BLaER1 treated with 17β-estradiol and CSF1 and Interleukin-3, amounts not matched to agents 10 nM and 100 nM (cell line): ENCODE measurements at regions not wholly inside any gene's neighbourhood (a gene's known extent, or its start where the extent isn't known, plus 50 kb on each side); places are given as distances from the start of the nearest gene placed in this dataset.
A peak's percentile ranks its signal among the peaks of the same experiment; 100 is the strongest.
"Not testable (repeated sequence)": the region's sequence is repeated elsewhere in the genome, so short reads cannot be mapped to it uniquely, and the experiment has no call there.

ENCODE experiments used
- H3K27ac ChIP-seq, 11 experiments: shearing (Covaris generic); formaldehyde crosslinking; 2 replicates each; pipeline ENCODE4 v1.8.1; 2022
- H3K27me3 ChIP-seq, 11 experiments: shearing (Covaris generic); formaldehyde crosslinking; 2 replicates each; pipeline ENCODE4 v1.8.1; 2022
- H3K36me3 ChIP-seq, 11 experiments: shearing (Covaris generic); formaldehyde crosslinking; 2 replicates each; pipeline ENCODE4 v1.8.1; 2022
- H3K4me1 ChIP-seq, 10 experiments: shearing (Covaris generic); formaldehyde crosslinking; 2 replicates each; pipeline ENCODE4 v1.8.1; 2022
- H3K4me2 ChIP-seq, 11 experiments: shearing (Covaris generic); formaldehyde crosslinking; 2 replicates each; pipeline ENCODE4 v1.8.1; 2022
- H3K4me3 ChIP-seq, 10 experiments: shearing (Covaris generic); formaldehyde crosslinking; 2 replicates each; pipeline ENCODE4 v1.8.1; 2022
- H3K9ac ChIP-seq, 11 experiments: shearing (Covaris generic); formaldehyde crosslinking; 2 replicates each; pipeline ENCODE4 v1.8.1; 2022
- H3K9me3 ChIP-seq, 11 experiments: shearing (Covaris generic); formaldehyde crosslinking; replicated peaks in 1 of 11; 2 replicates each; pipeline ENCODE4 v1.8.1; 2022
- H4K20me1 ChIP-seq, 11 experiments: shearing (Covaris generic); formaldehyde crosslinking; 2 replicates each; pipeline ENCODE4 v1.8.1; 2022
- Cebpa-rat ChIP-seq, 11 experiments: shearing (Covaris generic); IDR thresholded peaks; 2 replicates each; pipeline ENCODE4 v1.8.1; 2022

DNA sequence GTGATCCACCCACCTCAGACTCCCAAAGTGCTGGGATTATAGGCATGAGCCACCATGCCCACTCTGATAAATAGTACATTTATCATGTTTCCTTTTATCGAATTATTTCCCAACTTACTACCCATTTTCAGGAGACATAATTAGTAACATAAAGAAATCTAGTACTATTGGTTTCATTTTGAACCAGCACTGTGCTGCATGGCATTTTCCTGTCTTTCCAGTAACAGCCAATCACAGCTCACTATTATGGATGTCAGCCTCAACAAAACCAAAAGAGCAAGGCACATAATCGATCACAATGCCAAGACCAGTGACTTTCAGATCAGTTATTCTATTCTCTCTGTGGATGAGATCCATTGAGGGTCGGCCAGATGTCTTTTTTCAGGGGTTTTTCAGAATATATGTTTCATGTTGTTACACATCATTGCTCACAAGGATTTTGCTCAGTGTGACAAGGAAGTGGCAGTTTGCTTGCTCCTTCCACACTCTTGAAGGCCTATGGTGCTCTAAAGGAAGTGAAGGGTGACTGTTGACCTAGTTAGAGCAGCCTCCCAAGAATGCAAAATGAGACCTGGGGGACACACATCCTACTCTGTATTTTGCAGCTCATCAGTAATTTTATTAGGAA, 233.4 kb downstream of the KCNRG start:
- Histone ChIP-seq H3K4me2 (peak overlapping the region; percentile 61 to 91 (median 73)), H3K4me3 (peak overlapping the region in 4 of 10 experiments; percentile 5 to 28 (median 19); a peak in 5 of 20 replicates), H3K27ac (peak overlapping the region in 10 of 11 experiments; percentile 10 to 92 (median 81); a peak in 19 of 22 replicates), H4K20me1 (no peaks in the 10 kb centered on the region), H3K9me3 (peaks cover 12 to 39% (median 27%) of the 10 kb centered on the region in 11 experiments; a peak in 21 of 22 replicates), H3K9ac (peak overlapping the region in 8 of 11 experiments; percentile 38 to 72 (median 63); a peak in 16 of 22 replicates), H3K36me3 (peaks cover 0 to 14% (median 0%) of the 10 kb centered on the region in 11 experiments; a peak in 1 of 22 replicates), H3K4me1 (peaks cover 49 to 81% (median 65%) of the 10 kb centered on the region in 10 experiments), H3K27me3 (no peaks in the 10 kb centered on the region)
- no peak for TF ChIP-seq Cebpa-rat (IDR thresholded peaks at IDR 0.05)

DNA sequence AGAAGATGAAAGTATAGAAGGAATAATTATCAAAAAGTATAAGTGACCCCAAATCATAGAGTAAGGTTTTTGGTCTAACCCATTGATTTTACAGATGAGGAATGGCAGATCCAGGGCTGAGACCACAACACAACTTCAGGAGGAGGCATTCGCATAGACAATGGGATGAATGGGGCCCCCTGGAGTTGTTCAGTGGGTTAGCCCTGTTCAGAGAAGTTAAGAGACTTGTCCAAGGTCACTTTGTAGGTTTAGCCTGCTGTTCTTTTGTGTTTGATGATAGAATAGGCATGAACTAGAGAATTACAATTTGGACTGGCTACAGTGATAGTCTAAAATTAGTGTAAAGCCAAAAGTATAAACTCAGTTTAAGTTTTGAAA, 233.9 kb downstream of the KCNRG start:
- TF ChIP-seq Cebpa-rat (IDR thresholded peaks at IDR 0.05), result no peak
- Histone ChIP-seq H3K4me2 (peak overlapping the region; percentile 61 to 91 (median 73)), H3K27ac (peak overlapping the region in 10 of 11 experiments; percentile 10 to 92 (median 81); a peak in 19 of 22 replicates), H4K20me1 (no peaks in the 10 kb centered on the region), H3K4me3 (peak overlapping the region in 3 of 10 experiments; percentile 5 to 28 (median 17); a peak in 3 of 20 replicates), H3K9me3 (peaks cover 12 to 39% (median 27%) of the 10 kb centered on the region in 11 experiments; a peak in 21 of 22 replicates), H3K27me3 (no peaks in the 10 kb centered on the region), H3K36me3 (peaks cover 0 to 14% (median 0%) of the 10 kb centered on the region in 11 experiments; a peak in 1 of 22 replicates), H3K4me1 (peaks cover 45 to 76% (median 60%) of the 10 kb centered on the region in 10 experiments), H3K9ac (peak overlapping the region in 8 of 11 experiments; percentile 38 to 72 (median 63); a peak in 15 of 22 replicates)

DNA sequence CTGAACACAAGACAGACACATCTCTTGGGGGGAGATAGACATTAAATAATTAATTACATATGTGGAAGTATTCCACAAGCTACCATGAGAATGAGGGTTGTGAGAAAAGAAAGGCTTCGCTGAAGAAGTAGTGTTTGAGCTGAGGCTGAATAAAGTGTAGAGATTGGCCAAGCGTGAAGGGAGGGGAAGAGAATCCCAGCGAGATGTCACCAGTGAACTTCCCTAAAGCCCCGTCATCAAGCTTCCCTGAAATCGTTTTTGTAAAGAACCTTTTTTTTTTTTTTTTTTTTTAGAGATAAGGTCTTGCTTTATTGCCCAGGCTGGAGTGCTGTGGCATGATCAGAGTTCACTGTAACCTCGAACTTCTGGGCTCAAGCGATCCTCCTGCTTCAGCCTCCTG, 235.2 kb downstream of the KCNRG start:
- H3K4me2 ChIP-seq, result peak overlapping the region; percentile 61 to 91 (median 73)
- no peak for TF ChIP-seq Cebpa-rat (IDR thresholded peaks at IDR 0.05)
- H4K20me1 ChIP-seq, result no peaks in the 10 kb centered on the region
- peak overlapping the region in 10 of 11 experiments; percentile 34 to 92 (median 81); a peak in 19 of 22 replicates for H3K27ac ChIP-seq
- H3K36me3 ChIP-seq, result peaks cover 0 to 14% (median 0%) of the 10 kb centered on the region in 11 experiments; a peak in 1 of 22 replicates
- H3K27me3 ChIP-seq, result no peaks in the 10 kb centered on the region
- 0 out of 20 replicates have a peak overlapping the region, but pooled peaks of 1 of the 10 experiments have one; percentile 28 for H3K4me3 ChIP-seq
- H3K9me3 ChIP-seq, result peaks cover 12 to 39% (median 27%) of the 10 kb centered on the region in 11 experiments; a peak in 21 of 22 replicates
- peaks cover 32 to 69% (median 52%) of the 10 kb centered on the region in 10 experiments for H3K4me1 ChIP-seq
- peak overlapping the region in 8 of 11 experiments; percentile 5 to 72 (median 40); a peak in 9 of 22 replicates for H3K9ac ChIP-seq

DNA sequence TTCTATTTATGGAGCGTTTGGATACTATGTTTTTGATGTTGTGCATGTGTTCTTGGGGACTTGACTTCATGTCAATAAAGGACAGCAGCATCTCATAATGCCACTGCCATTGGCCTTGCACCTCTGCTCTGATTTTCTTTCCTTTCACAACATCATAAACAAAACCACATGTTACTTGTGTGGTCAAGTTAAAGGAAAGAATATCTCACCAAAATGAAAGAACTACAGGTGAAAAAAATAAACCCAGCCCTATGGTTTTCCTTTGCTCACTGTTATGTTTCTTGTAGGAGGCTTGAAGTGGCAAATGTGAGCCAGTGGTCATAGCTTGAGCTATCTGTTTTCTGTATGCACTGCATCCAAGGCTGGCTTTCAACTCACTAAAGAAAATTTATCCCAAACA, 240.4 kb downstream of the KCNRG start:
- Histone ChIP-seq H3K27ac (no peak overlapping the region), H3K9ac (no peak overlapping the region), H4K20me1 (no peaks in the 10 kb centered on the region), H3K36me3 (peaks cover 0 to 7% (median 0%) of the 10 kb centered on the region in 11 experiments; a peak in 1 of 22 replicates), H3K4me3 (no peak overlapping the region), H3K4me2 (peak overlapping the region in 6 of 11 experiments; percentile 15 to 32 (median 26); a peak in 11 of 22 replicates), H3K27me3 (no peaks in the 10 kb centered on the region), H3K9me3 (peaks cover 3 to 30% (median 12%) of the 10 kb centered on the region in 11 experiments; a peak in 13 of 22 replicates), H3K4me1 (peaks cover 2 to 41% (median 27%) of the 10 kb centered on the region in 10 experiments)
- no peak for TF ChIP-seq Cebpa-rat (IDR thresholded peaks at IDR 0.05)

DNA sequence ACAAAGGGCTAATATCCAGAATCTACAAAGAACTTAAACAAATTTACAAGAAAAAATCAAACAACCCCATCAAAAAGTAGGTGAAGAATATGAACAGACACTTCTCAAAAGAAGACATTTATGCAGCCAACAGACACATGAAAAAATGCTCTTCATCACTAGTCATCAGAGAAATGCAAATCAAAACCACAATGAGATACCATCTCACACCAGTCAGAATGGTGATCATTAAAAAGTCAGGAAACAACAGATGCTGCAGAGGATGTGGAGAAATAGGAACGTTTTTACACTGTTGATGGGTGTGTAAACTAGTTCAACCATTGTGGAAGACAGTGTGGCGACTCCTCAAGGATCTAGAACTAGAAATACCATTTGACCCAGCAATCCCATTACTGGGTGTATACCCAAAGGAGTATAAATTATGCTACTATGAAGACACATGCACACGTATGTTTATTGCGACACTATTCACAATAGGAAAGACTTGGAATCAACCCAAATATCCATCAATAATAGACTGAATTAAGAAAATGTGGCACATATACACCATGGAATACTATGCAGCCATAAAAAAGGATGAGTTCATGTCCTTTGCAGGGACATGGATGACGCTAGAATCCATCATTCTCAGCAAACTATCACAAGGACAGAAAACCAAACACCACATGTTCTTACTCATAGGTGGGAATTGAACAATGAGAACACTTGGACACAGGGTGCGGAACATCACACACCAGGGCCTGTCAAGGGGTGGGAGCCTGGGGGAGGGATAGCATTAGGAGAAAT, 241.5 kb downstream of the KCNRG start:
- peaks cover 3 to 30% (median 12%) of the 10 kb centered on the region in 11 experiments; a peak in 13 of 22 replicates for H3K9me3 ChIP-seq
- not testable (repeated sequence) for H3K9ac ChIP-seq, H3K4me3 ChIP-seq, H3K27ac ChIP-seq, H4K20me1 ChIP-seq, H3K36me3 ChIP-seq, H3K27me3 ChIP-seq
- H3K4me2 ChIP-seq, result peak overlapping the region in 1 of 11 experiments; percentile 29; a peak in 3 of 22 replicates
- peaks cover 0 to 31% (median 18%) of the 10 kb centered on the region in 10 experiments; a peak in 11 of 20 replicates for H3K4me1 ChIP-seq

DNA sequence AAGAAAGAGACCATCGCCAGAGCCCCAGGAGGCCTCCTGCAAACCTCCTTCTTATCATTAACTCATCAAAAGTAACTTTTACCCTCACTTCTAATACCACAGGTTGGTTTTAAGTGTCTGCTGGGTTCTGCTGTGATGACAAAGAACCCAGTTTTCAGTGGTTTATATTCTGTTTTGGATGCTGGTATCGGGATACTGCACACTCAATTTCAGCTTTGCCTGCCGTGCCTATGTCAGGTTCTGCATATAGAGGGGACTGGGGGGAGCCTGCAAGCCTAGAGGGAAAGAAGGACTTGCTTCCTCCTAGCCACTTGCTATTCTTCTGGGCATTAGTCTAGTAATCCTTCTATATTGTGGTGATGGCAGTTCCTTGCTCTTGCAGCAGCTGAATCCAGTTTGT, 242.4 kb downstream of the KCNRG start:
- no peak overlapping the region for H3K9ac ChIP-seq
- H3K27me3 ChIP-seq, result no peaks in the 10 kb centered on the region
- no peaks in the 10 kb centered on the region for H4K20me1 ChIP-seq
- H3K4me3 ChIP-seq, result no peak overlapping the region
- H3K4me1 ChIP-seq, result peaks cover 0 to 28% (median 18%) of the 10 kb centered on the region in 10 experiments; a peak in 11 of 20 replicates
- no peak for TF ChIP-seq Cebpa-rat (IDR thresholded peaks at IDR 0.05)
- no peaks in the 10 kb centered on the region for H3K36me3 ChIP-seq
- H3K9me3 ChIP-seq, result peaks cover 1 to 26% (median 9%) of the 10 kb centered on the region in 11 experiments; a peak in 13 of 22 replicates
- H3K4me2 ChIP-seq, result peak overlapping the region in 5 of 11 experiments; percentile 20 to 58 (median 49); a peak in 11 of 22 replicates
- H3K27ac ChIP-seq, result no peak overlapping the region

DNA sequence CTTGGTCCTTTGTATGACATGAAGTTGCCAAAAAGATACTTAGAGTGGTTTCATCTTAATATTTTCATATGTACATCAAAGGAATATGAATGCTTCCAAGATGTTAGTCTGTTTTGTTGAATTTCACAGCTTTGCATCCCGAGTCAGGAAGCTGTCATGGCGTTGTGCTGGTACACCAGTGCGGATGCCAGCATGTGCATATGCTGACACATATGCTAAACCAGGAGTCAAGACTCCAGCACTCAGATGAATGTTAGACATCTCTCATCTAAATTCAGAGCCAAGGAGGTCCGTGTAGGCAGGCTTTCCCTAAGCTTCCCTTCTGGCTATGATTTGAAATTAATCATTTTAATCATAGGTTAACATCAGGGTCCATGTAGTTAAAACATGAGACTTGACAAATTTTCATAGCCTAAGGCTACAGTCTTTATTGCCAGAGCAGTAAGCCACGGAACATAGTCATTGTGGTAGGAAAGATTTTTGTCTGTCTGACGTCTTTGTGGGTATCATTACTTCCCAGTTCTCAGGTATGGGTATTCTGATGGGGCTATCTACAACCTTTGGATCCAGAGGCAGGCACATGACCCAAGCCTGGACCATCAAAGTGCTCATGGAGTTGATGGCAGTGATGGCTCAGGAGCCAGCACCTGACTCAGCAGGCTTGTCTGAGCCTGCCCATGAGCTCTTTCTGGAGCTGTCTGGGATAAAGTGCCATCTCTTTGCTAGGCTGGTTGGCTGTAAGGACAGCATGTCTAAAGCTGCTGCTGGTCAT, 246.1 kb downstream of the KCNRG start:
- no peak overlapping the region for H3K4me2 ChIP-seq
- no peaks in the 10 kb centered on the region for H3K36me3 ChIP-seq
- TF ChIP-seq Cebpa-rat (IDR thresholded peaks at IDR 0.05), result no peak
- H3K9me3 ChIP-seq, result peaks cover 0 to 15% (median 3%) of the 10 kb centered on the region in 11 experiments; a peak in 6 of 22 replicates
- H3K4me3 ChIP-seq, result no peak overlapping the region
- no peaks in the 10 kb centered on the region for H3K27me3 ChIP-seq
- no peak overlapping the region for H3K27ac ChIP-seq
- H3K4me1 ChIP-seq, result peaks cover 4 to 22% (median 15%) of the 10 kb centered on the region in 10 experiments; a peak in 15 of 20 replicates
- no peaks in the 10 kb centered on the region for H4K20me1 ChIP-seq
- no peak overlapping the region for H3K9ac ChIP-seq

DNA sequence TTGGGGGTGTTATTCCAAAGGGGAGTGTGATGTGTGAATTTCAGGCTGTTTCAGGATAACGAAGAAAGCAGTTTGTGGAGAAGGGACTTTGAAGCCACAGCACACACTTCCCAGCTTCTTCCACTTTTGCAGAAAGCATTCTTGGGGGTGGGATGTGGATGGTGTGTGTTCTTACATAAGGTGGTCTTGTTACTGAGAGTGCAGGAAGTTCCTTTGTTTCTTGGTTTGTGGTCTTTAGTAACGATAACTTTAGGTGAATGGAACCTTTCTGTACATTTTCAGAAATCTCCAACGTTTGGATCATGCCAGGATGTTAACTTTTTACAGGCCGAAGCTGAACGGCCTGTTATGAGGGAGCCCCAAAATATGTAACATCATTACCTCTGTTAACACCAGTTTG, 251.8 kb downstream of the KCNRG start:
- Histone ChIP-seq H3K27me3 (no peaks in the 10 kb centered on the region), H3K36me3 (no peaks in the 10 kb centered on the region), H3K4me3 (no peak overlapping the region), H3K9ac (no peak overlapping the region), H3K4me2 (peak overlapping the region in 4 of 11 experiments; percentile 30 to 62 (median 48); a peak in 4 of 22 replicates), H3K4me1 (peaks cover 5 to 34% (median 21%) of the 10 kb centered on the region in 10 experiments; a peak in 16 of 20 replicates), H3K9me3 (peaks cover 0 to 10% (median 7%) of the 10 kb centered on the region in 11 experiments; a peak in 6 of 22 replicates), H4K20me1 (no peaks in the 10 kb centered on the region), H3K27ac (no peak overlapping the region)
- TF ChIP-seq Cebpa-rat (IDR thresholded peaks at IDR 0.05), result no peak
